H1 (cell line): ENCODE measurements at regions not wholly inside any gene's neighbourhood (a gene's known extent, or its start where the extent isn't known, plus 50 kb on each side); places are given as distances from the start of the nearest gene placed in this dataset.

Source experiments
- CTCF ChIA-PET: fragments of 300-600 bp; sonication (Branson Sonifier 250); formaldehyde crosslinking; loops from one replicate; lab custom pipeline; 2021; ENCODE audit not compliant: partially characterized antibody; lab: Charles Lee
- POLR2A ChIA-PET: fragments of 300-600 bp; sonication (Branson Sonifier 250); formaldehyde crosslinking; loops from one replicate; lab custom pipeline; 2021; ENCODE audit warnings: inconsistent platforms; ENCODE audit not compliant: partially characterized antibody; lab: Charles Lee
- DNase-seq, 2 experiments: peaks; one replicate each; pipeline versions ENCODE4 v3.0.0 to v3.0.0-alpha.2; 2010 to 2022; ENCODE audit warnings: low spot score in 2 of 2, low read depth in 1 of 2, mixed read lengths in 1 of 2
- FAIRE-seq: peaks from 2 replicates; lab custom pipeline; 2011; peaks lifted over from hg19 to GRCh38; lab: Jason Lieb, UNC
- H2AFZ ChIP-seq: 2 replicates; pipeline ENCODE4 v1.8.1; 2012; ENCODE audit warnings: low read length, inconsistent platforms
- H2AK5ac ChIP-seq: 2 replicates; pipeline ENCODE4 v1.6.1; 2013; ENCODE audit warnings: low read depth, low read length
- H2BK120ac ChIP-seq: replicated peaks from 2 replicates; pipeline ENCODE3; 2013; ENCODE audit warnings: low read depth, low read length, inconsistent platforms
- H2BK12ac ChIP-seq: 2 replicates; pipeline ENCODE4 v1.6.1; 2013; ENCODE audit warnings: low read depth, low read length
- H2BK15ac ChIP-seq: 2 replicates; pipeline ENCODE4 v1.6.1; 2013; ENCODE audit warnings: low read length
- H2BK20ac ChIP-seq: 2 replicates; pipeline ENCODE4 v1.6.1; 2013; ENCODE audit warnings: low read length
- H2BK5ac ChIP-seq: 2 replicates; pipeline ENCODE4 v1.6.1; 2013; ENCODE audit warnings: low read depth, low read length
- H3K14ac ChIP-seq: 2 replicates; pipeline ENCODE4 v1.6.1; 2013; ENCODE audit warnings: inconsistent platforms; ENCODE audit not compliant: insufficient read length
- H3K18ac ChIP-seq: 2 replicates; pipeline ENCODE4 v1.6.1; 2013; ENCODE audit warnings: low read length; ENCODE audit errors: extremely low read depth
- H3K23ac ChIP-seq: 2 replicates; pipeline ENCODE4 v1.6.1; 2013; ENCODE audit warnings: inconsistent platforms; ENCODE audit not compliant: insufficient read length
- H3K23me2 ChIP-seq: 2 replicates; pipeline ENCODE4 v1.6.1; 2013; ENCODE audit warnings: low read depth, low read length
- H3K27ac ChIP-seq: 2 replicates; pipeline ENCODE4 v1.6.1; 2011; ENCODE audit warnings: low read depth, low read length, inconsistent platforms
- H3K27me3 ChIP-seq, 4 experiments: replicated peaks in 1 of 4; 1 replicate in 1 of 4; 2 replicates in 3 of 4; pipeline versions ENCODE4 v1.6.1 to v1.8.1; 2011 to 2013; ENCODE audit warnings: low read length in 3 of 4, mild to moderate bottlenecking in 3 of 4, inconsistent platforms in 2 of 4, mixed read lengths in 2 of 4, moderate library complexity in 1 of 4; ENCODE audit not compliant: control insufficient read depth in 3 of 4, insufficient read depth in 3 of 4; ENCODE audit errors: extremely low read depth in 1 of 4
- H3K36me3 ChIP-seq, 4 experiments: 2 replicates each; pipeline versions ENCODE4 v1.6.1 to v1.8.1; 2011 to 2013; ENCODE audit warnings: mild to moderate bottlenecking in 4 of 4, low read length in 3 of 4, moderate library complexity in 2 of 4, control low read depth in 1 of 4, inconsistent platforms in 1 of 4; ENCODE audit not compliant: insufficient read depth in 4 of 4, control insufficient read depth in 2 of 4
- H3K4ac ChIP-seq: replicated peaks from 2 replicates; pipeline ENCODE3; 2013; ENCODE audit warnings: low read length, low read depth, mixed read lengths, inconsistent platforms; ENCODE audit not compliant: insufficient read length
- H3K4me1 ChIP-seq, 4 experiments: replicated peaks in 1 of 4; 1 replicate in 1 of 4; 2 replicates in 3 of 4; pipeline versions ENCODE4 v1.6.1 to v1.8.1; 2011 to 2013; ENCODE audit warnings: low read length in 3 of 4, inconsistent platforms in 2 of 4, mixed read lengths in 1 of 4; ENCODE audit not compliant: insufficient read depth in 4 of 4, control insufficient read depth in 3 of 4
- H3K4me2 ChIP-seq, 2 experiments: 2 replicates each; pipeline versions ENCODE4 v1.6.1 to v1.8.1; 2011 to 2013; ENCODE audit warnings: low read depth in 2 of 2, low read length in 2 of 2, control low read depth in 1 of 2, inconsistent platforms in 1 of 2, mild to moderate bottlenecking in 1 of 2; ENCODE audit not compliant: insufficient read depth in 1 of 2
- H3K4me3 ChIP-seq, 4 experiments: fragments of 200-600, 300-600 bp in 1 of 4; sonication (generic), shearing (Covaris generic), sonication (Bioruptor Twin) in 1 of 4; 2 replicates each; pipeline versions ENCODE4 v1.5.1 to v1.8.1; 2011 to 2016; ENCODE audit warnings: low read length in 4 of 4, low read depth in 3 of 4, control low read depth in 2 of 4, inconsistent platforms in 2 of 4, mild to moderate bottlenecking in 2 of 4, mixed read lengths in 1 of 4, moderate library complexity in 1 of 4; ENCODE audit not compliant: insufficient read depth in 2 of 4; ENCODE audit errors: extremely low read depth in 1 of 4
- H3K56ac ChIP-seq: replicated peaks from 2 replicates; pipeline ENCODE3; 2013; ENCODE audit warnings: low read depth, mild to moderate bottlenecking, mixed read lengths, low read length, inconsistent platforms; ENCODE audit not compliant: insufficient read length
- H3K79me1 ChIP-seq: 2 replicates; pipeline ENCODE4 v1.6.1; 2013; ENCODE audit warnings: low read depth, low read length, control low read depth
- H3K79me2 ChIP-seq, 2 experiments: 2 replicates each; pipeline versions ENCODE4 v1.6.1 to v1.8.1; 2012 to 2013; ENCODE audit warnings: low read length in 2 of 2, mild to moderate bottlenecking in 2 of 2, inconsistent platforms in 1 of 2; ENCODE audit not compliant: insufficient read depth in 2 of 2, control insufficient read depth in 1 of 2
- H3K9ac ChIP-seq, 4 experiments: replicated peaks in 1 of 4; 1 replicate in 1 of 4; 2 replicates in 3 of 4; pipeline versions ENCODE4 v1.6.1 to v1.8.1; 2011 to 2013; ENCODE audit warnings: low read depth in 3 of 4, low read length in 3 of 4, control low read depth in 2 of 4, mild to moderate bottlenecking in 2 of 4, moderate library complexity in 2 of 4, inconsistent platforms in 1 of 4; ENCODE audit errors: extremely low read depth in 1 of 4
- H3K9me3 ChIP-seq, 2 experiments: 2 replicates each; pipeline versions ENCODE4 v1.6.1 to v1.8.1; 2012 to 2013; ENCODE audit warnings: mild to moderate bottlenecking in 2 of 2, moderate library complexity in 2 of 2, control low read depth in 1 of 2, inconsistent platforms in 1 of 2, low read depth in 1 of 2, low read length in 1 of 2, mixed read lengths in 1 of 2; ENCODE audit not compliant: insufficient read depth in 2 of 2
- H4K20me1 ChIP-seq, 2 experiments: replicated peaks in 1 of 2; 2 replicates each; pipeline versions ENCODE3 to v1.8.1; 2011 to 2013; ENCODE audit warnings: inconsistent platforms in 2 of 2, low read length in 2 of 2, mild to moderate bottlenecking in 1 of 2; ENCODE audit not compliant: insufficient read depth in 2 of 2, control insufficient read depth in 1 of 2
- H4K5ac ChIP-seq: 2 replicates; pipeline ENCODE4 v1.6.1; 2013; ENCODE audit warnings: low read length, low read depth, mixed read lengths, inconsistent platforms; ENCODE audit not compliant: insufficient read length
- H4K8ac ChIP-seq: 2 replicates; pipeline ENCODE4 v1.8.0; 2013; ENCODE audit warnings: mild to moderate bottlenecking, moderate library complexity, low read length, inconsistent platforms; ENCODE audit not compliant: insufficient read depth; ENCODE audit errors: extremely low read depth
- H4K91ac ChIP-seq: replicated peaks from 2 replicates; pipeline ENCODE3; 2013; ENCODE audit warnings: low read length, mixed read lengths, inconsistent platforms; ENCODE audit not compliant: insufficient read length
- ASH2L ChIP-seq: fragments of 200-600, 300-600 bp; sonication (generic); IDR thresholded peaks from one replicate; pipeline ENCODE4 v1.7.1; 2017; ENCODE audit warnings: low read length
- BCL11A ChIP-seq, 2 experiments: IDR thresholded peaks; one replicate each; pipeline ENCODE4 v1.6.1; 2011; ENCODE audit warnings: low read depth in 2 of 2, low read length in 2 of 2, mild to moderate bottlenecking in 2 of 2
- NRF1 ChIP-seq: IDR thresholded peaks from 2 replicates; pipeline ENCODE4 v1.6.1; 2011; ENCODE audit warnings: mild to moderate bottlenecking, low read depth, low read length, improper control_type of control experiment
- POU5F1 ChIP-seq: IDR thresholded peaks from 2 replicates; pipeline ENCODE4 v1.6.1; 2011; ENCODE audit warnings: low read depth, mild to moderate bottlenecking, low read length, moderate library complexity
- RXRA ChIP-seq: IDR thresholded peaks from 2 replicates; pipeline ENCODE4 v1.6.1; 2011; ENCODE audit warnings: low read depth, mild to moderate bottlenecking, low read length, moderate library complexity; ENCODE audit not compliant: insufficient read depth
- SRF ChIP-seq: IDR thresholded peaks from 2 replicates; pipeline ENCODE4 v1.6.1; 2011; ENCODE audit warnings: mild to moderate bottlenecking, low read depth, low read length, moderate library complexity
- WGBS, 2 experiments: shearing (Covaris generic) in 1 of 2; methylation state at CpG; one replicate each; pipeline versions ENCODE4 v1.1.6 to v1.1.7; 2013 to 2015; ENCODE audit warnings: low lambda C conversion rate in 2 of 2, mixed read lengths in 2 of 2, inconsistent platforms in 1 of 2, low coverage in 1 of 2, missing lambda C conversion rate in 1 of 2; ENCODE audit not compliant: insufficient replicate concordance in 2 of 2, insufficient coverage in 1 of 2, insufficient read length in 1 of 2; ENCODE audit errors: extremely low coverage in 1 of 2, missing lambda C conversion rate in 1 of 2; 5-methylcytosine and 5-hydroxymethylcytosine counted together

DNA sequence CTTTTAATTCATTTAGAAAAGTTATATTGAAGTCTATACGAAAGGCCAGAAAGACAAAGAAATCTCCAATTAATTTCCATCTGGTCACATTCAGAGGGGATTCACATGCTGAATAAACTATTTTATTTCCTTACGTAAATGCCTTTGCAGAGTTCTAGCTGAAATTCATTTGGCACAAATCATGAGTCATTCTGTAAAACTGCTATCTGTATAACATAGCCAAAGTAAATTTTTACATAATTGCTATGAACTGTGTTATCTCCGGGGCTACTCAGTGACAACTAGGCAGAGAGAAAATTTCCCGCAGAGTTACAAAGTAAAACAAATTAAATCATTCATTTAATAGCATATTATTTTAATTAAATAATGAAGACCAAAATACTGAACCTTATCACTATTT, 463.2 kb upstream of the ADAMTS16 start:
- CTCF ChIA-PET: interaction anchor here (0.9 to 1.6 kb wide), 2 partner anchors 11 to 23 kb away, joined by 4 to 7 read pairs; no protein-coding TSS in a partner anchor
- WGBS, 2 experiments: 93% methylated on average over 4 of the region's 4 CpGs; no CpG with 5 or more reads in 1 of the 2 experiments

More for the DNA sequence above, 463.2 kb upstream of the ADAMTS16 start:
- Histone ChIP-seq H4K20me1 (no peaks in the 10 kb centered on the region), H3K4ac (no peak overlapping the region), H2AK5ac (no peak overlapping the region), H3K18ac (no peak overlapping the region), H3K14ac (no peak overlapping the region), H3K56ac (no peak overlapping the region), H4K5ac (no peak overlapping the region), H3K9me3 (no peaks in the 10 kb centered on the region), H2BK15ac (no peak overlapping the region), H2BK120ac (no peak overlapping the region), H3K9ac (no peak overlapping the region), H2BK20ac (no peak overlapping the region), H3K23ac (no peak overlapping the region), H2AFZ (no peak overlapping the region), H3K79me1 (no peaks in the 10 kb centered on the region), H3K27ac (no peak overlapping the region), H3K27me3 (no peaks in the 10 kb centered on the region), H3K4me2 (no peak overlapping the region), H3K23me2 (no peaks in the 10 kb centered on the region), H3K36me3 (no peaks in the 10 kb centered on the region), H2BK12ac (no peak overlapping the region), H2BK5ac (no peak overlapping the region), H3K79me2 (no peaks in the 10 kb centered on the region), H3K4me1 (no peaks in the 10 kb centered on the region; a peak in 1 of 7 replicates), H4K8ac (no peak overlapping the region), H3K4me3 (no peak overlapping the region), H4K91ac (no peak overlapping the region)
- POLR2A ChIA-PET: no interaction called here
- no peak for FAIRE-seq
- DNase-seq: no peak
- TF ChIP-seq NRF1 (no peak), SRF (no peak), BCL11A (IDR thresholded peaks at IDR 0.05; ENCODE audit: low read depth in 2 of 2, low read length in 2 of 2) (no peak), RXRA (no peak), ASH2L (no peak), POU5F1 (no peak)
